ENCODE measurements at regions not wholly inside any gene's neighbourhood (a gene's known extent, or its start where the extent isn't known, plus 50 kb on each side); places are given as distances from the start of the nearest gene placed in this dataset.

DNA sequence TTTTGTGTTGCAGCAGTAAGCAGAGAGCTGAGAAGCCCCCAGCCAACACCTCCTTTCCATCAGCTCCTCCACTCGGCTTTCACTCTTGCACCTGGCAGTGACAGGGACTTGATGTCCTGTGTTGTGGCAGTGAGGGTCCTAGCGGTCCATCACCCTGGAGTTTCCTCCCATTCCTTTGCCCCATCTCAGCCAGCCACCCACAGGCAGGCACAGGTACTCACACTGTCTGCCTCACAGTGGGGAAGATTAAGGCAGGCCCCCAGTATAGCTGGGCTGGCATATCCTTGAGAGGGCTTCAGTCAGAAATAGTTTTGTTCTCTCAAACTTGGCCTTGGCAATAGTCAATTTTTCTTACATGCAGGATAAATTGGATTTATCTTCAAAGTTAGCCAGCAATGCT lies 362.7 kb downstream of the GADD45G start:
- no peak overlapping the region for H3K27ac ChIP-seq (ENCODE audit: low read depth, low read length)
- H3K79me2 ChIP-seq (ENCODE audit: insufficient read depth, low read length), result no peaks in the 10 kb centered on the region
- peaks cover under 1% of the 10 kb centered on the region for H3K4me1 ChIP-seq (ENCODE audit: insufficient read depth, low read length)
- no peak overlapping the region for H3K4me3 ChIP-seq (ENCODE audit: insufficient read depth, low read length)
- no peak overlapping the region for H2AFZ ChIP-seq (ENCODE audit: low read length)
- no peak overlapping the region for H3K4me2 ChIP-seq (ENCODE audit: insufficient read depth, low read length)
- H3K36me3 ChIP-seq (ENCODE audit: insufficient read depth, low read length), result no peaks in the 10 kb centered on the region
- no peaks in the 10 kb centered on the region for H4K20me1 ChIP-seq (ENCODE audit: insufficient read depth, low read length)
- H3K27me3 ChIP-seq (ENCODE audit: insufficient read depth, low read length), result no peaks in the 10 kb centered on the region
- no peaks in the 10 kb centered on the region for H3K9me3 ChIP-seq (ENCODE audit: low read depth, low read length)
- DNase-seq (ENCODE audit: insufficient read length, low spot score, missing footprints), result no peak
- TF ChIP-seq, protein P1, sequence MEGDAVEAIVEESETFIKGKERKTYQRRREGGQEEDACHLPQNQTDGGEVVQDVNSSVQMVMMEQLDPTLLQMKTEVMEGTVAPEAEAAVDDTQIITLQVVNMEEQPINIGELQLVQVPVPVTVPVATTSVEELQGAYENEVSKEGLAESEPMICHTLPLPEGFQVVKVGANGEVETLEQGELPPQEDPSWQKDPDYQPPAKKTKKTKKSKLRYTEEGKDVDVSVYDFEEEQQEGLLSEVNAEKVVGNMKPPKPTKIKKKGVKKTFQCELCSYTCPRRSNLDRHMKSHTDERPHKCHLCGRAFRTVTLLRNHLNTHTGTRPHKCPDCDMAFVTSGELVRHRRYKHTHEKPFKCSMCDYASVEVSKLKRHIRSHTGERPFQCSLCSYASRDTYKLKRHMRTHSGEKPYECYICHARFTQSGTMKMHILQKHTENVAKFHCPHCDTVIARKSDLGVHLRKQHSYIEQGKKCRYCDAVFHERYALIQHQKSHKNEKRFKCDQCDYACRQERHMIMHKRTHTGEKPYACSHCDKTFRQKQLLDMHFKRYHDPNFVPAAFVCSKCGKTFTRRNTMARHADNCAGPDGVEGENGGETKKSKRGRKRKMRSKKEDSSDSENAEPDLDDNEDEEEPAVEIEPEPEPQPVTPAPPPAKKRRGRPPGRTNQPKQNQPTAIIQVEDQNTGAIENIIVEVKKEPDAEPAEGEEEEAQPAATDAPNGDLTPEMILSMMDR (IDR thresholded peaks at IDR 0.05; ENCODE audit: extremely low read depth, low read depth, low read length), result no peak

DNA sequence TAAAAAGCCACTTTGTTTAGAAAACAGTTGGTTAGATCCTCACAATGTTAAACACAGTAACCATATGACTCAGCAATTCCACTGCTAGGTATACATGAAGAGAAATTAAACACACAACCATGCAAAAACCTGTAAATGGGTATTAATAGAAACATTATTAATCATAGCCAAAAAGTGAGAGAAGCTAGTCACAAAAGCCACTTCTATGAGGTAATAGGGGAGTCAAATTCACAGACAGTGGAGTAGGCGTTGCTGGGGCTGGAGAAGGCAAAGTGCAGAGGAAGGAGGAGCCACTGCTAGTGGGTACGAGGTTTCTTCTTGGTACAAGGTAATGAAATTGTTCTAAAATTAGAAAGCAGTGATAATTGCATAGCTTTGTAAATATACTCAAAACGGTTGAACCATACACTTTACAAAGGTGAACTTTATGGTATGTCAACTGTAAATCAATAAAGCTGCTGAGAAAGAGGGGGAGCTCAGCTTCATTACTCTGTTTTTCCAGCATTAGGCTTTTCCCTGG lies 364.4 kb downstream of the GADD45G start:
- Histone ChIP-seq H3K27ac (ENCODE audit: low read depth, low read length) (no peak overlapping the region), H3K36me3 (ENCODE audit: insufficient read depth, low read length) (no peaks in the 10 kb centered on the region), H3K4me1 (ENCODE audit: insufficient read depth, low read length) (no peaks in the 10 kb centered on the region), H3K79me2 (ENCODE audit: insufficient read depth, low read length) (no peaks in the 10 kb centered on the region), H3K4me3 (ENCODE audit: insufficient read depth, low read length) (no peak overlapping the region), H4K20me1 (ENCODE audit: insufficient read depth, low read length) (no peaks in the 10 kb centered on the region), H3K9me3 (ENCODE audit: low read depth, low read length) (no peaks in the 10 kb centered on the region), H3K4me2 (ENCODE audit: insufficient read depth, low read length) (no peak overlapping the region), H3K27me3 (ENCODE audit: insufficient read depth, low read length) (no peaks in the 10 kb centered on the region), H2AFZ (ENCODE audit: low read length) (no peak overlapping the region)
- TF ChIP-seq, protein P1 (IDR thresholded peaks at IDR 0.05; ENCODE audit: extremely low read depth, low read depth, low read length), result no peak
- DNase-seq (ENCODE audit: insufficient read length, low spot score, missing footprints), result no peak

DNA sequence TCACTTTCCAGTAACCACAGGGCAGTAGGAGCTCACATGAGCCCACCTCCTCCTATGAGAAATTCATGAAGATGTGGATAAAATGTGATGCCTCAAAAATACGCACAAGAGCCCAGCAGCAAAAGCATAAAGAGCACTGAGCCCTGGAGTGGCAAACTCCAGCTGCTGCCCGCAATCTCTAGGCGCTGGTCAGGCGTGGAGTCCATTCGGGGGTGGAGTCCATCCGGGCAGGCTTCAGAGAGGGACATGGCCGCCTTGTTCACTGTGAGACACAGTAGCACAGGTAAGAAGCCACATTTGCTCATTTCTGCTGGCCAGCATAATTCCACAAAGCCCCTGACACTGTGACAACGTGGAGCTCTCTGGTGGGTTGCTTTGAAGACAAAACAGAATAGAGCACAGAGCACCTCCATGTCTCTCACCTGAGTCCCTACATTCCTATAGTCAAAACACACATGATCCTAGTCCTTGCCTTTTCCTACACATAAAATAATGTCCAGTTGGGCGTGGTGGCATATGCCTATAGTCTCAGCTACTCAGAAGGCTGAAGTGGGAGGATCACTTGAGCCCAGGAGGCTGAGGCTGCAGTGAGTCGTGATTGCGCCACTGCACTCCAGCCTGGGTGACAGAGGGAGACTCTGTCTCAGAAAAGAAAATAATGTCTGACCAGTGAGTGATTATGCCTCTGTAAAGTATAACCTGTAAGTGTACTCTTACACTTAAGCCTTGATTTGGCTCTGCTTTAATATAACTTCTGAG lies 365.2 kb downstream of the GADD45G start:
- DNase-seq (ENCODE audit: insufficient read length, low spot score, missing footprints), result no peak
- H4K20me1 ChIP-seq (ENCODE audit: insufficient read depth, low read length), result no peaks in the 10 kb centered on the region
- no peaks in the 10 kb centered on the region for H3K79me2 ChIP-seq (ENCODE audit: insufficient read depth, low read length)
- H3K4me1 ChIP-seq (ENCODE audit: insufficient read depth, low read length), result no peaks in the 10 kb centered on the region
- no peaks in the 10 kb centered on the region for H3K27me3 ChIP-seq (ENCODE audit: insufficient read depth, low read length)
- H3K4me2 ChIP-seq (ENCODE audit: insufficient read depth, low read length), result no peak overlapping the region
- no peaks in the 10 kb centered on the region for H3K9me3 ChIP-seq (ENCODE audit: low read depth, low read length)
- H3K4me3 ChIP-seq (ENCODE audit: insufficient read depth, low read length), result no peak overlapping the region
- TF ChIP-seq, protein P1 (IDR thresholded peaks at IDR 0.05; ENCODE audit: extremely low read depth, low read depth, low read length), result no peak
- H3K36me3 ChIP-seq (ENCODE audit: insufficient read depth, low read length), result no peaks in the 10 kb centered on the region
- no peak overlapping the region for H2AFZ ChIP-seq (ENCODE audit: low read length)
- H3K27ac ChIP-seq (ENCODE audit: low read depth, low read length), result no peak overlapping the region

DNA sequence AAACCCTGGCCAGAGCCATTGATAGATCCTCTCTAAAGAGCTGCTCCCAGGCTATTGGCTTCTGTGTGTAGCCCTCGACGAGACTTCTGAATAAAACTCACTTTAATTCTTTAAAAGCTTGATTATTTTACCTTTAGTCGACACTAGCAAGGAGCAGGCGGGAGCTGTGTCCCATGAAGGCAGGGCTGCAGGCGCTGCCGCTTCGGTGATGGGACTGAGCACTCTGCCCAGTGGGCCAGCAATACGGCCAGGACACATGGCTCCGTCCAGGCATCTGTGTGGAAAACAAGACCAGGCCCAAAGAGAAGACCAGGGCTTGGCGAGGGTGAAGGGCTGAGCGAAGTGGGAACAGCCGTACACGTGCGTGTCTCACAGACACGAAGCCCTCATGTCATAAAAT lies 365.9 kb downstream of the GADD45G start:
- Histone ChIP-seq H3K9me3 (ENCODE audit: low read depth, low read length) (no peaks in the 10 kb centered on the region), H4K20me1 (ENCODE audit: insufficient read depth, low read length) (no peaks in the 10 kb centered on the region), H3K27ac (ENCODE audit: low read depth, low read length) (no peak overlapping the region), H3K4me3 (ENCODE audit: insufficient read depth, low read length) (no peak overlapping the region), H3K79me2 (ENCODE audit: insufficient read depth, low read length) (no peaks in the 10 kb centered on the region), H3K4me1 (ENCODE audit: insufficient read depth, low read length) (no peaks in the 10 kb centered on the region), H2AFZ (ENCODE audit: low read length) (no peak overlapping the region), H3K36me3 (ENCODE audit: insufficient read depth, low read length) (no peaks in the 10 kb centered on the region), H3K27me3 (ENCODE audit: insufficient read depth, low read length) (no peaks in the 10 kb centered on the region), H3K4me2 (ENCODE audit: insufficient read depth, low read length) (no peak overlapping the region)
- no peak for DNase-seq (ENCODE audit: insufficient read length, low spot score, missing footprints)
- TF ChIP-seq, protein P1 (IDR thresholded peaks at IDR 0.05; ENCODE audit: extremely low read depth, low read depth, low read length), result no peak
